NT2/D1 (cell line): ENCODE measurements at regions not wholly inside any gene's neighbourhood (a gene's known extent, or its start where the extent isn't known, plus 50 kb on each side); places are given as distances from the start of the nearest gene placed in this dataset.

Source experiments
- YY1 ChIP-seq: IDR thresholded peaks from 2 replicates; pipeline ENCODE4 v1.6.1; 2011; ENCODE audit not compliant: insufficient read length, insufficient read depth
- ZNF274 ChIP-seq: IDR thresholded peaks from 2 replicates; pipeline ENCODE4 v1.6.1; 2011; ENCODE audit warnings: mild to moderate bottlenecking, low read depth, low read length

DNA sequence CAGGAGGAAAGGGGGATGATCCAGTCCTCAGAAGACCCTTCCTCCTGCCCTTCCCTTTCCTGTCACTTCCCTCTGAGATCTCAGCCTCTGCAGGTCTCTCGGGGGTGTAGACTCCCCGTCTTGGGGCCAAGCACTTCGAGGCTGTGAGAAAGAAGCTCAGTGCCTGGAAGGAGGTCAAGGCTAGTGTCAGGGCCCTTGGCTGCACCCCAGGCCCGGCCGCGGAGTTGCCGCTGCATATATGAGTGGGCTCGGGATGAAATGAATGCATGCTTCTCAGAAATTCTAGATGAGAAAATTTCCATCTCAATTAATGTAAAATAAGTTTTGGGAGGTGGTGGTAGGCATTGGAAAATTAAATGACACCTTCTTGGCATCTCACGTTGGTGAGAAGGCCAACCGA lies 1313.7 kb downstream of the BRD1 start:
- no peak for TF ChIP-seq YY1
- no peak for TF ChIP-seq ZNF274
